NCI-H446 treated with DMSO at 0.1 percent for 48 hours (cell line): ENCODE measurements at regions not wholly inside any gene's neighbourhood (a gene's known extent, or its start where the extent isn't known, plus 50 kb on each side); places are given as distances from the start of the nearest gene placed in this dataset.

Source experiments
- DNase-seq: peaks from one replicate; lab custom pipeline; 2025; lab: John Stamatoyannopoulos, UW

GRCh38 chr13:70386919-70387318 lies 278.7 kb upstream of the KLHL1 start:
- no peak for DNase-seq

- no peak for DNase-seq
Measured at GRCh38 chr13:70385852-70386251, 277.6 kb upstream of the KLHL1 start.

- DNase-seq: no peak
Measured at GRCh38 chr13:70384156-70384555, 275.9 kb upstream of the KLHL1 start.

- DNase-seq: no peak
Measured at GRCh38 chr13:70380809-70381208, 272.6 kb upstream of the KLHL1 start.

- no peak for DNase-seq
Measured at GRCh38 chr13:70375718-70376117, 267.5 kb upstream of the KLHL1 start.

GRCh38 chr13:70370924-70371323 lies 262.7 kb upstream of the KLHL1 start:
- DNase-seq: no peak

- no peak for DNase-seq
Measured at GRCh38 chr13:70366720-70367119, 258.5 kb upstream of the KLHL1 start.

- no peak for DNase-seq
Measured at GRCh38 chr13:70363991-70364390, 255.7 kb upstream of the KLHL1 start.

- DNase-seq: no peak
Measured at GRCh38 chr13:70362820-70363570, 254.7 kb upstream of the KLHL1 start.

GRCh38 chr13:70357031-70357430 lies 248.8 kb upstream of the KLHL1 start:
- no peak for DNase-seq

- no peak for DNase-seq
Measured at GRCh38 chr13:70353096-70353495, 244.8 kb upstream of the KLHL1 start.

GRCh38 chr13:70347947-70348620 lies 239.8 kb upstream of the KLHL1 start:
- DNase-seq: no peak

GRCh38 chr13:70339738-70340137 lies 231.5 kb upstream of the KLHL1 start:
- DNase-seq: no peak

- DNase-seq: no peak
Measured at GRCh38 chr13:70338609-70339008, 230.4 kb upstream of the KLHL1 start.

- DNase-seq: no peak
Measured at GRCh38 chr13:70336866-70337265, 228.6 kb upstream of the KLHL1 start.

- DNase-seq: no peak
Measured at GRCh38 chr13:70333752-70334151, 225.5 kb upstream of the KLHL1 start.

- DNase-seq: no peak
Measured at GRCh38 chr13:70330697-70331361, 222.6 kb upstream of the KLHL1 start.

- DNase-seq: no peak
Measured at GRCh38 chr13:70324519-70324918, 216.3 kb upstream of the KLHL1 start.

GRCh38 chr13:70311191-70311590 lies 202.9 kb upstream of the KLHL1 start:
- DNase-seq: no peak

GRCh38 chr13:70310396-70311119 lies 202.3 kb upstream of the KLHL1 start:
- DNase-seq: peak; percentile 16

GRCh38 chr13:70297189-70297616 lies 189.0 kb upstream of the KLHL1 start:
- no peak for DNase-seq

- DNase-seq: no peak
Measured at GRCh38 chr13:70284371-70284770, 176.1 kb upstream of the KLHL1 start.
